ENCODE measurements at regions not wholly inside any gene's neighbourhood (a gene's known extent, or its start where the extent isn't known, plus 50 kb on each side); places are given as distances from the start of the nearest gene placed in this dataset.

- H3K4me3 ChIP-seq (replicated peaks in 1 of 2; ENCODE audit: low read depth in 2 of 2, low read length in 2 of 2) = no peak overlapping the region
- TF ChIP-seq, protein P1, sequence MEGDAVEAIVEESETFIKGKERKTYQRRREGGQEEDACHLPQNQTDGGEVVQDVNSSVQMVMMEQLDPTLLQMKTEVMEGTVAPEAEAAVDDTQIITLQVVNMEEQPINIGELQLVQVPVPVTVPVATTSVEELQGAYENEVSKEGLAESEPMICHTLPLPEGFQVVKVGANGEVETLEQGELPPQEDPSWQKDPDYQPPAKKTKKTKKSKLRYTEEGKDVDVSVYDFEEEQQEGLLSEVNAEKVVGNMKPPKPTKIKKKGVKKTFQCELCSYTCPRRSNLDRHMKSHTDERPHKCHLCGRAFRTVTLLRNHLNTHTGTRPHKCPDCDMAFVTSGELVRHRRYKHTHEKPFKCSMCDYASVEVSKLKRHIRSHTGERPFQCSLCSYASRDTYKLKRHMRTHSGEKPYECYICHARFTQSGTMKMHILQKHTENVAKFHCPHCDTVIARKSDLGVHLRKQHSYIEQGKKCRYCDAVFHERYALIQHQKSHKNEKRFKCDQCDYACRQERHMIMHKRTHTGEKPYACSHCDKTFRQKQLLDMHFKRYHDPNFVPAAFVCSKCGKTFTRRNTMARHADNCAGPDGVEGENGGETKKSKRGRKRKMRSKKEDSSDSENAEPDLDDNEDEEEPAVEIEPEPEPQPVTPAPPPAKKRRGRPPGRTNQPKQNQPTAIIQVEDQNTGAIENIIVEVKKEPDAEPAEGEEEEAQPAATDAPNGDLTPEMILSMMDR (IDR thresholded peaks at IDR 0.05; ENCODE audit: low read depth, low read length) = peak; percentile 11
- no peak for DNase-seq (ENCODE audit: low read depth in 2 of 2)
These were observed 124.7 kb upstream of the NIPBL start for GRCh38 chr5:36751886-36752285.

DNA sequence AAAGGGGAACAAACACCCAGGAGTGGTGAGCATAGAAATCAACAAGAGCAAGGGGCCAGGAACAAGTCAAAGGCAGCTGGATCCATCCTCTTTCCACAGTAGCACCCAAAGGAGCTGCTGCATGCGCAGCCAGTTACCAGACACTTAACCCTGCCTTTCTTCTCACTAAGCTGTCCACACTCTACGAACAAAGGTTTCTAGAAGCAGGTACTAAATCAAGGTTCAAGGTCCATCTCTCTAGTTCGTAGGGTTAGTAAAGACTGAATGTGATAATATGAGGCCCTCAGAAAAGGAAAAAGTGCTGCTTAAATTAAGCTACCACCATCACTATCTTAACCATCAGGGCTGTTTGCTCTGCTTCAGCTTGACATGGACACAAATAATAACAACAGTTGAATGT, 121.2 kb upstream of the NIPBL start:
- no peak overlapping the region for H3K4me3 ChIP-seq (replicated peaks in 1 of 2; ENCODE audit: low read depth in 2 of 2, low read length in 2 of 2)
- TF ChIP-seq, protein P1 (IDR thresholded peaks at IDR 0.05; ENCODE audit: low read depth, low read length) = no peak
- no peak for DNase-seq (ENCODE audit: low read depth in 2 of 2)

GRCh38 chr5:36755920-36756488, 120.6 kb upstream of the NIPBL start:
- H3K4me3 ChIP-seq (replicated peaks in 1 of 2; ENCODE audit: low read depth in 2 of 2, low read length in 2 of 2) = no peak overlapping the region
- TF ChIP-seq, protein P1 (IDR thresholded peaks at IDR 0.05; ENCODE audit: low read depth, low read length) = no peak
- DNase-seq (ENCODE audit: low read depth in 2 of 2) = no peak

- TF ChIP-seq, protein P1 (IDR thresholded peaks at IDR 0.05; ENCODE audit: low read depth, low read length) = no peak
- H3K4me3 ChIP-seq (replicated peaks in 1 of 2; ENCODE audit: low read depth in 2 of 2, low read length in 2 of 2) = no peak overlapping the region
- DNase-seq (ENCODE audit: low read depth in 2 of 2) = no peak
These were observed 119.7 kb upstream of the NIPBL start for GRCh38 chr5:36756848-36757247.

- TF ChIP-seq, protein P1 (IDR thresholded peaks at IDR 0.05; ENCODE audit: low read depth, low read length) = no peak
- DNase-seq (ENCODE audit: low read depth in 2 of 2) = no peak
- no peak overlapping the region for H3K4me3 ChIP-seq (replicated peaks in 1 of 2; ENCODE audit: low read depth in 2 of 2, low read length in 2 of 2)
These were observed 117.5 kb upstream of the NIPBL start for GRCh38 chr5:36759117-36759516.

GRCh38 chr5:36763454-36763853, 113.1 kb upstream of the NIPBL start:
- H3K4me3 ChIP-seq (replicated peaks in 1 of 2; ENCODE audit: low read depth in 2 of 2, low read length in 2 of 2) = no peak overlapping the region
- no peak for DNase-seq (ENCODE audit: low read depth in 2 of 2)
- TF ChIP-seq, protein P1 (IDR thresholded peaks at IDR 0.05; ENCODE audit: low read depth, low read length) = no peak

DNA sequence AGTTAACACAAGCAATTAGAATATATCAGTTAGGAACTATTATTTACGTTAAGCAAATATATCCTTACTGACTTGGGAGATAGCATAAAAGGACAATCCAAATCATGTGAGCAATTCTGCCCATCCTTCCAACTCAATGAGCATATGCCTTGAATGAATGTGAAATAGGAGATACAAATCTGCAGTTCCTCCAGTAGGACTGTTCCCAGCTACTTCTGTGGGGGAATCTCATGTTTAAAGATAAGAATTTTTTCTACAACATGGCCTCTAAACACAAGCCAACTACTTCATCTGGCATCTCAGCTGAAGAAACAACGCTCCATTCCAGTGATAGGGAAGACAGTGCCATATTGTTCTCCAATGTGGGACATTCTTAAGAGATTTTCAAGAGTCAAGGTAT, 110.7 kb upstream of the NIPBL start:
- no peak overlapping the region for H3K4me3 ChIP-seq (replicated peaks in 1 of 2; ENCODE audit: low read depth in 2 of 2, low read length in 2 of 2)
- TF ChIP-seq, protein P1 (IDR thresholded peaks at IDR 0.05; ENCODE audit: low read depth, low read length) = no peak
- DNase-seq (ENCODE audit: low read depth in 2 of 2) = no peak
